ENCODE measurements at regions not wholly inside any gene's neighbourhood (a gene's known extent, or its start where the extent isn't known, plus 50 kb on each side); places are given as distances from the start of the nearest gene placed in this dataset.

- TF ChIP-seq CTCF (IDR thresholded peaks at IDR 0.05), result no peak
- no peak for DNase-seq
- Histone ChIP-seq H3K4me1 (ENCODE audit: low read depth) (no peaks in the 10 kb centered on the region), H3K36me3 (ENCODE audit: low read depth) (no peaks in the 10 kb centered on the region), H3K4me3 (no peak overlapping the region), H3K9me3 (no peaks in the 10 kb centered on the region)
- intact Hi-C loops (cut with DNase I, micrococcal nuclease), result no loop called here
- ATAC-seq, result no peak
These were observed 651.0 kb upstream of the SLC35B3 start for GRCh38 chr6:9086331-9086730.

- H3K9me3 ChIP-seq, result no peaks in the 10 kb centered on the region
- H3K4me1 ChIP-seq (ENCODE audit: low read depth), result no peaks in the 10 kb centered on the region
- no peak for ATAC-seq
- no peaks in the 10 kb centered on the region for H3K36me3 ChIP-seq (ENCODE audit: low read depth)
- no peak for DNase-seq
- intact Hi-C loops (cut with DNase I, micrococcal nuclease), result no loop called here
- H3K4me3 ChIP-seq, result no peak overlapping the region
- no peak for TF ChIP-seq CTCF (IDR thresholded peaks at IDR 0.05)
These were observed 650.3 kb upstream of the SLC35B3 start for GRCh38 chr6:9085709-9086070.

- Histone ChIP-seq H3K9me3 (no peaks in the 10 kb centered on the region), H3K4me3 (no peak overlapping the region), H3K36me3 (ENCODE audit: low read depth) (no peaks in the 10 kb centered on the region), H3K4me1 (ENCODE audit: low read depth) (no peaks in the 10 kb centered on the region)
- no peak for TF ChIP-seq CTCF (IDR thresholded peaks at IDR 0.05)
- intact Hi-C loops (cut with DNase I, micrococcal nuclease), result no loop called here
- ATAC-seq, result no peak
- DNase-seq, result no peak
These were observed 649.8 kb upstream of the SLC35B3 start for GRCh38 chr6:9085054-9085708.

- Histone ChIP-seq H3K36me3 (ENCODE audit: low read depth) (no peaks in the 10 kb centered on the region), H3K9me3 (no peaks in the 10 kb centered on the region), H3K4me3 (no peak overlapping the region), H3K4me1 (ENCODE audit: low read depth) (no peaks in the 10 kb centered on the region)
- intact Hi-C loops (cut with DNase I, micrococcal nuclease), result no loop called here
- TF ChIP-seq CTCF (IDR thresholded peaks at IDR 0.05), result no peak
- DNase-seq, result no peak
- ATAC-seq, result no peak
These were observed 647.8 kb upstream of the SLC35B3 start for GRCh38 chr6:9083108-9083507.

GRCh38 chr6:9066726-9067125 is 631.4 kb upstream of the SLC35B3 start:
- TF ChIP-seq CTCF (IDR thresholded peaks at IDR 0.05), result no peak
- Histone ChIP-seq H3K4me3 (no peak overlapping the region), H3K9me3 (no peaks in the 10 kb centered on the region), H3K4me1 (ENCODE audit: low read depth) (no peaks in the 10 kb centered on the region), H3K36me3 (ENCODE audit: low read depth) (no peaks in the 10 kb centered on the region)
- ATAC-seq (no peak), DNase-seq (no peak)
- intact Hi-C loops (cut with DNase I, micrococcal nuclease), result no loop called here

- Histone ChIP-seq H3K9me3 (no peaks in the 10 kb centered on the region), H3K4me3 (no peak overlapping the region), H3K36me3 (ENCODE audit: low read depth) (no peaks in the 10 kb centered on the region), H3K4me1 (ENCODE audit: low read depth) (no peaks in the 10 kb centered on the region)
- no peak for TF ChIP-seq CTCF (IDR thresholded peaks at IDR 0.05)
- intact Hi-C loops (cut with DNase I, micrococcal nuclease), result no loop called here
- DNase-seq (no peak), ATAC-seq (no peak)
These were observed 628.8 kb upstream of the SLC35B3 start for GRCh38 chr6:9064156-9064555.
